ENCODE measurements at regions not wholly inside any gene's neighbourhood (a gene's known extent, or its start where the extent isn't known, plus 50 kb on each side); places are given as distances from the start of the nearest gene placed in this dataset.

- no peak for TF ChIP-seq CTCF (IDR thresholded peaks at IDR 0.05; ENCODE audit: low read length, missing control alignments)
- DNase-seq (ENCODE audit: low read depth): peak; percentile 55
- no peak overlapping the region for H3K4me3 ChIP-seq (replicated peaks; ENCODE audit: low read depth, low read length)
Observed at GRCh38 chr9:86407022-86407421, 52.8 kb upstream of the TUT7 start.

GRCh38 chr9:86406366-86406765 lies 52.2 kb upstream of the TUT7 start:
- peak overlapping the region; percentile 11 for H3K4me3 ChIP-seq (replicated peaks; ENCODE audit: low read depth, low read length)
- TF ChIP-seq CTCF (IDR thresholded peaks at IDR 0.05; ENCODE audit: low read length, missing control alignments): no peak
- peak; percentile 79 for DNase-seq (ENCODE audit: low read depth)

- no peak for TF ChIP-seq CTCF (IDR thresholded peaks at IDR 0.05; ENCODE audit: low read length, missing control alignments)
- peak overlapping the region; percentile 11 for H3K4me3 ChIP-seq (replicated peaks; ENCODE audit: low read depth, low read length)
- DNase-seq (ENCODE audit: low read depth): peak; percentile 90
Observed at GRCh38 chr9:86405926-86406325, 51.7 kb upstream of the TUT7 start.

GRCh38 chr9:86405086-86405491 lies 50.9 kb upstream of the TUT7 start:
- no peak for DNase-seq (ENCODE audit: low read depth)
- H3K4me3 ChIP-seq (replicated peaks; ENCODE audit: low read depth, low read length): no peak overlapping the region
- TF ChIP-seq CTCF (IDR thresholded peaks at IDR 0.05; ENCODE audit: low read length, missing control alignments): no peak

All from fibroblast of pulmonary artery (primary cell).